Stimulated activated CD4-positive, alpha-beta T cell treated with anti-CD3 and anti-CD28 coated beads, TNF-alpha, amount 100 ng/mL, for 1 hour (primary cell): ENCODE measurements at regions not wholly inside any gene's neighbourhood (a gene's known extent, or its start where the extent isn't known, plus 50 kb on each side); places are given as distances from the start of the nearest gene placed in this dataset.

Experiments
- DNase-seq, 3 donors: peaks; one replicate each; pipeline ENCODE4 v3.0.0-alpha.2; 2020; ENCODE audit warnings: low read depth in 3 of 3, low spot score in 1 of 3

- DNase-seq, result no peak
These were observed 117.4 kb upstream of the COPS8 start for GRCh38 chr2:236968101-236968879.

- DNase-seq, result no peak
These were observed 116.7 kb upstream of the COPS8 start for GRCh38 chr2:236968880-236969534.

- no peak for DNase-seq
These were observed 115.7 kb upstream of the COPS8 start for GRCh38 chr2:236969767-236970655.

- DNase-seq, result no peak
These were observed 115.1 kb upstream of the COPS8 start for GRCh38 chr2:236970656-236971010.

GRCh38 chr2:236971131-236971821 lies 114.4 kb upstream of the COPS8 start:
- no peak for DNase-seq

- no peak for DNase-seq
These were observed 113.7 kb upstream of the COPS8 start for GRCh38 chr2:236971919-236972381.

- no peak for DNase-seq
These were observed 113.0 kb upstream of the COPS8 start for GRCh38 chr2:236972491-236973342.

- no peak for DNase-seq
These were observed 112.2 kb upstream of the COPS8 start for GRCh38 chr2:236973343-236973980.

- no peak for DNase-seq
These were observed 111.5 kb upstream of the COPS8 start for GRCh38 chr2:236974148-236974547.

- no peak for DNase-seq
These were observed 110.9 kb upstream of the COPS8 start for GRCh38 chr2:236974752-236975151.

GRCh38 chr2:236975766-236976165 lies 109.9 kb upstream of the COPS8 start:
- DNase-seq, result no peak

- no peak for DNase-seq
These were observed 109.2 kb upstream of the COPS8 start for GRCh38 chr2:236976266-236977062.

GRCh38 chr2:236977063-236977851 lies 108.4 kb upstream of the COPS8 start:
- no peak for DNase-seq

GRCh38 chr2:236977852-236978398 lies 107.8 kb upstream of the COPS8 start:
- DNase-seq, result no peak

GRCh38 chr2:236979664-236980063 lies 106.0 kb upstream of the COPS8 start:
- DNase-seq, result no peak

GRCh38 chr2:236980961-236981360 lies 104.7 kb upstream of the COPS8 start:
- no peak for DNase-seq

GRCh38 chr2:236981701-236982485 lies 103.8 kb upstream of the COPS8 start:
- DNase-seq, result no peak
